NCI-H1092 treated with DMSO at 0.1 percent for 48 hours (cell line): ENCODE measurements at regions not wholly inside any gene's neighbourhood (a gene's known extent, or its start where the extent isn't known, plus 50 kb on each side); places are given as distances from the start of the nearest gene placed in this dataset.

ENCODE experiments used
- DNase-seq: peaks from one replicate; lab custom pipeline; 2025; lab: John Stamatoyannopoulos, UW

- DNase-seq = peak; percentile 70
These were observed 266.1 kb upstream of the TMTC4 start for GRCh38 chr13:100940658-100941057.

- no peak for DNase-seq
These were observed 259.2 kb upstream of the TMTC4 start for GRCh38 chr13:100933841-100934240.

GRCh38 chr13:100922599-100922998, 248.0 kb upstream of the TMTC4 start:
- no peak for DNase-seq

- no peak for DNase-seq
These were observed 246.5 kb upstream of the TMTC4 start for GRCh38 chr13:100921139-100921538.

GRCh38 chr13:100917011-100917410, 242.4 kb upstream of the TMTC4 start:
- no peak for DNase-seq

GRCh38 chr13:100913143-100913542, 238.5 kb upstream of the TMTC4 start:
- no peak for DNase-seq

- DNase-seq = no peak
These were observed 229.8 kb upstream of the TMTC4 start for GRCh38 chr13:100904293-100904976.

GRCh38 chr13:100899720-100900316, 225.2 kb upstream of the TMTC4 start:
- no peak for DNase-seq

- DNase-seq = no peak
These were observed 223.8 kb upstream of the TMTC4 start for GRCh38 chr13:100898431-100898830.

GRCh38 chr13:100895651-100896050, 221.1 kb upstream of the TMTC4 start:
- no peak for DNase-seq

- no peak for DNase-seq
These were observed 218.4 kb upstream of the TMTC4 start for GRCh38 chr13:100892981-100893380.

GRCh38 chr13:100890645-100891044, 216.1 kb upstream of the TMTC4 start:
- DNase-seq = no peak

- no peak for DNase-seq
These were observed 213.1 kb upstream of the TMTC4 start for GRCh38 chr13:100887729-100888151.

GRCh38 chr13:100883453-100883852, 208.9 kb upstream of the TMTC4 start:
- no peak for DNase-seq

- DNase-seq = no peak
These were observed 206.8 kb upstream of the TMTC4 start for GRCh38 chr13:100881291-100881864.

GRCh38 chr13:100880166-100880565, 205.6 kb upstream of the TMTC4 start:
- no peak for DNase-seq

GRCh38 chr13:100879255-100879654, 204.7 kb upstream of the TMTC4 start:
- DNase-seq = no peak

GRCh38 chr13:100876044-100876403, 201.4 kb upstream of the TMTC4 start:
- no peak for DNase-seq

- DNase-seq = no peak
These were observed 200.9 kb upstream of the TMTC4 start for GRCh38 chr13:100875392-100876043.

- no peak for DNase-seq
These were observed 198.2 kb upstream of the TMTC4 start for GRCh38 chr13:100872761-100873160.

- no peak for DNase-seq
These were observed 196.3 kb upstream of the TMTC4 start for GRCh38 chr13:100870898-100871297.

- DNase-seq = no peak
These were observed 186.3 kb upstream of the TMTC4 start for GRCh38 chr13:100860866-100861265.

- no peak for DNase-seq
These were observed 185.3 kb upstream of the TMTC4 start for GRCh38 chr13:100859861-100860260.
